SK-N-MC (cell line): ENCODE measurements at regions not wholly inside any gene's neighbourhood (a gene's known extent, or its start where the extent isn't known, plus 50 kb on each side); places are given as distances from the start of the nearest gene placed in this dataset.
"Not testable (repeated sequence)": the region's sequence is repeated elsewhere in the genome, so short reads cannot be mapped to it uniquely, and the experiment has no call there.

Experiments
- DNase-seq: peaks from one replicate; pipeline ENCODE4 v3.0.0-alpha.2; 2011; ENCODE audit warnings: low read depth, low spot score
- H3K27ac ChIP-seq: fragments of 200-600 bp; sonication (generic); 2 replicates; pipeline ENCODE4 v1.5.1; 2016; ENCODE audit warnings: mixed run types
- H3K36me3 ChIP-seq: fragments of 200-600 bp; sonication (generic); 2 replicates; pipeline ENCODE4 v1.6.1; 2017; ENCODE audit warnings: antibody characterized with exemption, low read length, mixed read lengths; ENCODE audit not compliant: insufficient read depth
- H3K4me3 ChIP-seq: fragments of 200-600 bp; sonication (generic); 2 replicates; pipeline ENCODE4 v1.5.1; 2016
- H3K9ac ChIP-seq: fragments of 200-600 bp; sonication (generic); 2 replicates; pipeline ENCODE4 v1.8.0; 2017; ENCODE audit warnings: mixed run types, mixed read lengths; ENCODE audit not compliant: insufficient read length
- H3K9me3 ChIP-seq: fragments of 200-600 bp; sonication (generic); 2 replicates; pipeline ENCODE4 v1.6.1; 2017; ENCODE audit warnings: low read depth, mild to moderate bottlenecking, antibody characterized with exemption, low read length, moderate library complexity, mixed read lengths
- EZH2 ChIP-seq: fragments of 200-600 bp; sonication (generic); IDR thresholded peaks from one replicate; pipeline ENCODE4 v1.6.1; 2017; ENCODE audit warnings: antibody characterized with exemption
- FOXP2 ChIP-seq: optimal IDR thresholded peaks from 2 replicates; pipeline ENCODE3; 2011; ENCODE audit warnings: mild to moderate bottlenecking, moderate library complexity; ENCODE audit not compliant: insufficient read depth; ENCODE audit errors: extremely low read length, control extremely low read depth
- POLR2AphosphoS5 ChIP-seq: IDR thresholded peaks from 2 replicates; pipeline ENCODE4 v1.6.1; 2012; ENCODE audit warnings: mild to moderate bottlenecking, low read depth, low read length, borderline replicate concordance

GRCh38 chr14:98909251-98909944 lies 362.6 kb downstream of the BCL11B start:
- H3K9ac ChIP-seq: no peak overlapping the region
- no peak for DNase-seq
- H3K36me3 ChIP-seq: no peaks in the 10 kb centered on the region
- no peaks in the 10 kb centered on the region for H3K9me3 ChIP-seq
- no peak overlapping the region for H3K4me3 ChIP-seq
- TF ChIP-seq EZH2: no peak
- TF ChIP-seq FOXP2: no peak
- no peak for TF ChIP-seq POLR2AphosphoS5
- no peak overlapping the region for H3K27ac ChIP-seq

GRCh38 chr14:98910061-98910460 lies 361.9 kb downstream of the BCL11B start:
- Histone ChIP-seq H3K4me3 (no peak overlapping the region), H3K27ac (no peak overlapping the region), H3K36me3 (no peaks in the 10 kb centered on the region), H3K9ac (no peak overlapping the region), H3K9me3 (no peaks in the 10 kb centered on the region)
- DNase-seq: no peak
- no peak for TF ChIP-seq EZH2
- TF ChIP-seq POLR2AphosphoS5: no peak
- TF ChIP-seq FOXP2: no peak

GRCh38 chr14:98912655-98913054 lies 359.3 kb downstream of the BCL11B start:
- no peak overlapping the region for H3K27ac ChIP-seq
- DNase-seq: no peak
- no peaks in the 10 kb centered on the region for H3K36me3 ChIP-seq
- no peaks in the 10 kb centered on the region for H3K9me3 ChIP-seq
- H3K9ac ChIP-seq: no peak overlapping the region
- no peak overlapping the region for H3K4me3 ChIP-seq
- TF ChIP-seq POLR2AphosphoS5 (no peak), EZH2 (no peak), FOXP2 (no peak)

GRCh38 chr14:98913967-98914650 lies 357.9 kb downstream of the BCL11B start:
- no peaks in the 10 kb centered on the region for H3K36me3 ChIP-seq
- no peak overlapping the region for H3K27ac ChIP-seq

GRCh38 chr14:98914942-98915341 lies 357.1 kb downstream of the BCL11B start:
- Histone ChIP-seq H3K4me3 (no peak overlapping the region), H3K9ac (no peak overlapping the region), H3K9me3 (no peaks in the 10 kb centered on the region), H3K27ac (no peak overlapping the region), H3K36me3 (no peaks in the 10 kb centered on the region)
- TF ChIP-seq FOXP2 (no peak), EZH2 (no peak), POLR2AphosphoS5 (no peak)
- DNase-seq: no peak

More at GRCh38 chr14:98913967-98914650, 357.9 kb downstream of the BCL11B start:
- no peak for DNase-seq
- Histone ChIP-seq H3K9me3 (no peaks in the 10 kb centered on the region), H3K9ac (no peak overlapping the region), H3K4me3 (no peak overlapping the region)
- no peak for TF ChIP-seq POLR2AphosphoS5
- no peak for TF ChIP-seq EZH2
- no peak for TF ChIP-seq FOXP2

- no peak for TF ChIP-seq POLR2AphosphoS5
- no peak for TF ChIP-seq FOXP2
- TF ChIP-seq EZH2: no peak
- DNase-seq: no peak
- no peaks in the 10 kb centered on the region for H3K36me3 ChIP-seq
- no peak overlapping the region for H3K27ac ChIP-seq
- no peak overlapping the region for H3K4me3 ChIP-seq
- no peak overlapping the region for H3K9ac ChIP-seq
- H3K9me3 ChIP-seq: no peaks in the 10 kb centered on the region
These were observed 356.4 kb downstream of the BCL11B start for GRCh38 chr14:98915625-98916024.

GRCh38 chr14:98916036-98916435 lies 356.0 kb downstream of the BCL11B start:
- Histone ChIP-seq H3K27ac (no peak overlapping the region), H3K9ac (no peak overlapping the region), H3K4me3 (no peak overlapping the region), H3K36me3 (no peaks in the 10 kb centered on the region), H3K9me3 (no peaks in the 10 kb centered on the region)
- TF ChIP-seq EZH2 (no peak), FOXP2 (no peak)
- no peak for DNase-seq

GRCh38 chr14:98916476-98916875 lies 355.5 kb downstream of the BCL11B start:
- Histone ChIP-seq H3K9me3 (no peaks in the 10 kb centered on the region), H3K27ac (no peak overlapping the region), H3K36me3 (no peaks in the 10 kb centered on the region), H3K9ac (no peak overlapping the region), H3K4me3 (no peak overlapping the region)
- TF ChIP-seq POLR2AphosphoS5 (no peak), EZH2 (no peak), FOXP2 (no peak)
- DNase-seq: no peak

- Histone ChIP-seq H3K9ac (no peak overlapping the region), H3K4me3 (no peak overlapping the region), H3K27ac (no peak overlapping the region), H3K9me3 (no peaks in the 10 kb centered on the region), H3K36me3 (no peaks in the 10 kb centered on the region)
- TF ChIP-seq FOXP2 (no peak), EZH2 (no peak), POLR2AphosphoS5 (no peak)
- DNase-seq: no peak
These were observed 352.6 kb downstream of the BCL11B start for GRCh38 chr14:98919434-98919833.

GRCh38 chr14:98921306-98921705 lies 350.7 kb downstream of the BCL11B start:
- DNase-seq, H3K36me3 ChIP-seq, H3K27ac ChIP-seq, H3K9me3 ChIP-seq, H3K4me3 ChIP-seq, H3K9ac ChIP-seq: not testable (repeated sequence)
